Esophagus muscularis mucosa (tissue), 4 donors: ENCODE measurements at regions not wholly inside any gene's neighbourhood (a gene's known extent, or its start where the extent isn't known, plus 50 kb on each side); places are given as distances from the start of the nearest gene placed in this dataset.

Source experiments
- DNase-seq: peaks from one replicate; pipeline ENCODE4 v3.0.0-alpha.2; 2017; ENCODE audit errors: extremely low spot score
- H3K27ac ChIP-seq, 4 donors: fragments of 200-600 bp; sonication (generic); replicated peaks in 1 of 4; 1 replicate in 3 of 4; 2 replicates in 1 of 4; pipeline ENCODE4 v1.5.1; 2016 to 2019; ENCODE audit warnings: mild to moderate bottlenecking in 1 of 4
- H3K27me3 ChIP-seq, 4 donors: fragments of 200-600 bp; sonication (generic); one replicate each; pipeline versions ENCODE4 v1.5.1 to v1.6.0; 2016 to 2019
- H3K36me3 ChIP-seq, 4 donors: fragments of 200-600 bp; sonication (generic); one replicate each; pipeline ENCODE4 v1.5.1; 2016 to 2019
- H3K4me1 ChIP-seq, 4 donors: fragments of 200-600 bp; sonication (generic); one replicate each; pipeline ENCODE4 v1.5.1; 2016 to 2019
- H3K4me3 ChIP-seq, 4 donors: fragments of 200-600 bp; sonication (generic); 1 replicate in 2 of 4; 2 replicates in 2 of 4; pipeline ENCODE4 v1.5.1; 2016 to 2019; ENCODE audit warnings: mild to moderate bottlenecking in 4 of 4, moderate library complexity in 1 of 4
- H3K9me3 ChIP-seq, 4 donors: fragments of 200-600 bp; sonication (generic); 1 replicate in 3 of 4; 2 replicates in 1 of 4; pipeline ENCODE4 v1.5.1; 2016 to 2019
- CTCF ChIP-seq, 3 experiments: fragments of 200-600 bp in 2 of 3; fragments of 450-650 bp in 1 of 3; sonication (generic) in 2 of 3; IDR thresholded peaks; one replicate each; pipeline ENCODE4 v1.5.1; 2017 to 2019; ENCODE audit warnings: antibody characterized with exemption in 3 of 3, mild to moderate bottlenecking in 2 of 3, moderate library complexity in 1 of 3
- EP300 ChIP-seq: sonication (generic); formaldehyde crosslinking; IDR thresholded peaks from one replicate; pipeline ENCODE4 v1.6.1; 2017; ENCODE audit warnings: antibody characterized with exemption
- POLR2A ChIP-seq: fragments of 450-650 bp; IDR thresholded peaks from one replicate; pipeline ENCODE4 v1.6.1; 2017; ENCODE audit warnings: antibody characterized with exemption, moderate library complexity, mild to moderate bottlenecking, low read depth
- POLR2AphosphoS5 ChIP-seq, 2 donors: sonication (generic); formaldehyde crosslinking; IDR thresholded peaks; one replicate each; pipeline ENCODE4 v1.6.1; 2017; ENCODE audit warnings: antibody characterized with exemption in 2 of 2
- WGBS: methylation state at CpG from one replicate; pipeline ENCODE4 v1.1.5; 2018; 5-methylcytosine and 5-hydroxymethylcytosine counted together
- intact Hi-C: fragments of 100-400 bp; cut with DNase I; formaldehyde crosslinking; loops from one replicate; pipeline ENCODE4 v1.15.1; 2023

GRCh38 chr9:82570226-82570625, 492.7 kb downstream of the RASEF start:
- no peak overlapping the region for H3K27ac ChIP-seq
- H3K9me3 ChIP-seq, result peaks cover 0 to 10% (median 9%) of the 10 kb centered on the region in 4 donors
- TF ChIP-seq POLR2AphosphoS5 (IDR thresholded peaks at IDR 0.05) (no peak), POLR2A (no peak), EP300 (no peak), CTCF (IDR thresholded peaks at IDR 0.05) (no peak)
- H3K4me1 ChIP-seq, result peaks cover 0 to 8% (median 4%) of the 10 kb centered on the region in 4 donors
- no peak overlapping the region for H3K4me3 ChIP-seq
- no peaks in the 10 kb centered on the region for H3K36me3 ChIP-seq
- intact Hi-C loops, result no loop called here
- no peak for DNase-seq
- H3K27me3 ChIP-seq, result no peaks in the 10 kb centered on the region

GRCh38 chr9:82571540-82571939, 491.4 kb downstream of the RASEF start:
- no peaks in the 10 kb centered on the region for H3K36me3 ChIP-seq
- no peak for TF ChIP-seq POLR2AphosphoS5 (IDR thresholded peaks at IDR 0.05)
- TF ChIP-seq EP300, result no peak
- TF ChIP-seq CTCF (IDR thresholded peaks at IDR 0.05), result no peak
- TF ChIP-seq POLR2A, result no peak
- peaks cover 0 to 13% (median 12%) of the 10 kb centered on the region in 4 donors for H3K9me3 ChIP-seq
- no peak for DNase-seq
- no peaks in the 10 kb centered on the region for H3K4me1 ChIP-seq
- intact Hi-C loops, result no loop called here
- no peak overlapping the region for H3K27ac ChIP-seq
- H3K27me3 ChIP-seq, result no peaks in the 10 kb centered on the region
- H3K4me3 ChIP-seq, result no peak overlapping the region

GRCh38 chr9:82572146-82572545, 490.8 kb downstream of the RASEF start:
- peaks cover 0 to 13% (median 12%) of the 10 kb centered on the region in 4 donors for H3K9me3 ChIP-seq
- no peak overlapping the region for H3K4me3 ChIP-seq
- DNase-seq, result no peak
- no peaks in the 10 kb centered on the region for H3K27me3 ChIP-seq
- TF ChIP-seq POLR2AphosphoS5 (IDR thresholded peaks at IDR 0.05), result no peak
- no peak for TF ChIP-seq EP300
- TF ChIP-seq CTCF (IDR thresholded peaks at IDR 0.05), result no peak
- TF ChIP-seq POLR2A, result no peak
- H3K36me3 ChIP-seq, result no peaks in the 10 kb centered on the region
- 82% methylated on average over 2 of the region's 2 CpGs for WGBS
- intact Hi-C loops, result no loop called here
- no peak overlapping the region for H3K27ac ChIP-seq
- H3K4me1 ChIP-seq, result no peaks in the 10 kb centered on the region

- H3K4me3 ChIP-seq, result no peak overlapping the region
- no peak for TF ChIP-seq POLR2AphosphoS5 (IDR thresholded peaks at IDR 0.05)
- no peak for TF ChIP-seq CTCF (IDR thresholded peaks at IDR 0.05)
- TF ChIP-seq POLR2A, result no peak
- TF ChIP-seq EP300, result no peak
- no peaks in the 10 kb centered on the region for H3K27me3 ChIP-seq
- H3K36me3 ChIP-seq, result no peaks in the 10 kb centered on the region
- DNase-seq, result no peak
- intact Hi-C loops, result no loop called here
- H3K4me1 ChIP-seq, result no peaks in the 10 kb centered on the region
- H3K27ac ChIP-seq, result no peak overlapping the region
- peaks cover 0 to 15% (median 13%) of the 10 kb centered on the region in 4 donors for H3K9me3 ChIP-seq
Observed at GRCh38 chr9:82574911-82575310, 488.0 kb downstream of the RASEF start.

- DNase-seq, result no peak
- H3K9me3 ChIP-seq, result peaks cover 0 to 4% (median 0%) of the 10 kb centered on the region in 4 donors
- TF ChIP-seq EP300 (no peak), POLR2A (no peak), POLR2AphosphoS5 (IDR thresholded peaks at IDR 0.05) (no peak), CTCF (IDR thresholded peaks at IDR 0.05) (no peak)
- no peaks in the 10 kb centered on the region for H3K27me3 ChIP-seq
- H3K4me1 ChIP-seq, result no peaks in the 10 kb centered on the region
- WGBS, result 82% methylated on average over 2 of the region's 2 CpGs
- no peaks in the 10 kb centered on the region for H3K36me3 ChIP-seq
- intact Hi-C loops, result no loop called here
- H3K4me3 ChIP-seq, result no peak overlapping the region
- no peak overlapping the region for H3K27ac ChIP-seq
Observed at GRCh38 chr9:82580921-82581320, 482.0 kb downstream of the RASEF start.
